ENCODE measurements at regions not wholly inside any gene's neighbourhood (a gene's known extent, or its start where the extent isn't known, plus 50 kb on each side); places are given as distances from the start of the nearest gene placed in this dataset.
"Not testable (repeated sequence)": the region's sequence is repeated elsewhere in the genome, so short reads cannot be mapped to it uniquely, and the experiment has no call there.

DNA sequence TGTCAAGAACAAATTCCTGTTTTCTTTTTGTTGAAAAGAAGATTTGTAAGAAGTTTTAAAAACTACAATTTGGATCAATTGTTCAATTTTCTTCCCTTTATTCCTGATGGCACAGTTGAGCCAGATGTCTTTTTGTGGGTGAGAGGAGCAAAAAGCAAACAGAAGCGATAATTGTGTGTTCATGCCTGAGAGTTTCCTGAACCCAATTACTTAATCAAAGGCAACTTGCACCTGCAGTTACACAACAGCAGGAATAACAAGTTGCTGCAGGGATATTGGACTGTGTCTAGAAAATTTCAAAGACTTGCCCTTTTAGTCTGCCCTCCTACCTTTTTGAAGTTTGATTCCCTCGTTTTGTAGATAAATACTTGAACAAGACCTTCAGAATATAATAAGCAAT, 383.6 kb downstream of the DSEL start:
- Histone ChIP-seq H4K20me1 (no peaks in the 10 kb centered on the region), H3K27ac (no peak overlapping the region), H3K4me1 (no peaks in the 10 kb centered on the region), H3K9ac (no peak overlapping the region), H3K36me3 (no peaks in the 10 kb centered on the region), H3K27me3 (no peaks in the 10 kb centered on the region), H3K4me2 (no peak overlapping the region), H3K9me3 (no peaks in the 10 kb centered on the region), H3K4me3 (no peak overlapping the region)
- no peak for TF ChIP-seq Cebpa-rat (IDR thresholded peaks at IDR 0.05)

DNA sequence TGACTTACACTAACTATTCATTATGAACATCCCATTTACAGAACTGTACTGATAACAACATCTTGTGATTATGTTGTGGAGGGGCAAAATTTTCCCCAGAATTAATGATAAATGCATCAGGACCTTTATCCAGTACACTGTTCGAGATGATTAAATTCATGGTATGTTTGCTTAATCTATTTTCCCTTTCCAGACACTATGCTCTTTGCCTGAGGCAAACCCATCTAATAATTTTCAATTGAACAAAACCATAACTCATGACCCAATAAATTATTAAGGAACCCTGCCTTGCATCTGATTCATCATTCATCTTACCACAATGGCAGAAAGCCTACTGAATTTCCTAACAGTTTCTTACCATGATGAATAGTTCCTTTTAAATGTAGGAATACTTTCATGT, 385.0 kb downstream of the DSEL start:
- Histone ChIP-seq H3K9ac (no peak overlapping the region), H3K27me3 (no peaks in the 10 kb centered on the region), H3K4me1 (no peaks in the 10 kb centered on the region), H4K20me1 (no peaks in the 10 kb centered on the region), H3K27ac (no peak overlapping the region), H3K4me3 (no peak overlapping the region), H3K4me2 (no peak overlapping the region), H3K9me3 (no peaks in the 10 kb centered on the region), H3K36me3 (no peaks in the 10 kb centered on the region)
- no peak for TF ChIP-seq Cebpa-rat (IDR thresholded peaks at IDR 0.05)

- not testable (repeated sequence) for H3K9me3 ChIP-seq, H3K36me3 ChIP-seq, H3K4me2 ChIP-seq, H3K4me1 ChIP-seq, H4K20me1 ChIP-seq, H3K9ac ChIP-seq, H3K4me3 ChIP-seq, H3K27me3 ChIP-seq, H3K27ac ChIP-seq
Observed at GRCh38 chr18:67126751-67127150, 389.8 kb downstream of the DSEL start.

DNA sequence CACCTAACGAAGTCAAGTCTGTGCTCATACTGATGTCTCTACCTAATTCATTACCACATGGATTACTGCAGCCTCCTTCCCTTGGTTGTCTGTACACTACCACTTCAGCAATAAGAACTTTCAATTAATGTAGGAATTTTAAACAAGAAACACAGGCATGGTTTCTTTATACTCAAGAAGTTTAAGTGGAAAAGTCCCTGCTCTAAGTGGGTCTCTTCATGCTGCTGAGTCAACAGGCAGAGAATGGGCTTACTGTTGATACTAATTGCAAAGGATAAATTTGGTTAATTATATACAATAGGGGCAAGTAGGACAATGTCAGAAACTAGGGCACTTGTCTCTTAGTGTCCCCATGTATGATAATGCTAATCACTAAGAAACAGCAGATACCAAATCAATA, 392.6 kb downstream of the DSEL start:
- no peak overlapping the region for H3K27ac ChIP-seq

GRCh38 chr18:67117804-67118203, 398.7 kb downstream of the DSEL start:
- Histone ChIP-seq H3K27me3 (no peaks in the 10 kb centered on the region), H3K9me3 (no peaks in the 10 kb centered on the region), H3K36me3 (no peaks in the 10 kb centered on the region), H3K4me2 (no peak overlapping the region), H3K9ac (no peak overlapping the region), H3K4me1 (no peaks in the 10 kb centered on the region; the same call in 1 of the 2 replicates), H3K27ac (no peak overlapping the region), H3K4me3 (no peak overlapping the region), H4K20me1 (no peaks in the 10 kb centered on the region)
- no peak for TF ChIP-seq Cebpa-rat (IDR thresholded peaks at IDR 0.05)

More for the DNA sequence above, 392.6 kb downstream of the DSEL start:
- no peak overlapping the region for H3K4me3 ChIP-seq
- H3K27me3 ChIP-seq, result no peaks in the 10 kb centered on the region
- H3K4me2 ChIP-seq, result no peak overlapping the region
- H3K9ac ChIP-seq, result no peak overlapping the region
- no peaks in the 10 kb centered on the region for H3K9me3 ChIP-seq
- H3K4me1 ChIP-seq, result no peaks in the 10 kb centered on the region
- no peak for TF ChIP-seq Cebpa-rat (IDR thresholded peaks at IDR 0.05)
- no peaks in the 10 kb centered on the region for H3K36me3 ChIP-seq
- H4K20me1 ChIP-seq, result no peaks in the 10 kb centered on the region

GRCh38 chr18:67109535-67109934, 407.0 kb downstream of the DSEL start:
- no peak overlapping the region for H3K9ac ChIP-seq
- no peak overlapping the region for H3K4me2 ChIP-seq
- no peaks in the 10 kb centered on the region for H3K36me3 ChIP-seq
- no peaks in the 10 kb centered on the region for H3K27me3 ChIP-seq
- H3K4me1 ChIP-seq, result no peaks in the 10 kb centered on the region
- no peak overlapping the region for H3K27ac ChIP-seq
- H4K20me1 ChIP-seq, result no peaks in the 10 kb centered on the region
- no peak overlapping the region for H3K4me3 ChIP-seq
- no peak for TF ChIP-seq Cebpa-rat (IDR thresholded peaks at IDR 0.05)
- no peaks in the 10 kb centered on the region for H3K9me3 ChIP-seq

DNA sequence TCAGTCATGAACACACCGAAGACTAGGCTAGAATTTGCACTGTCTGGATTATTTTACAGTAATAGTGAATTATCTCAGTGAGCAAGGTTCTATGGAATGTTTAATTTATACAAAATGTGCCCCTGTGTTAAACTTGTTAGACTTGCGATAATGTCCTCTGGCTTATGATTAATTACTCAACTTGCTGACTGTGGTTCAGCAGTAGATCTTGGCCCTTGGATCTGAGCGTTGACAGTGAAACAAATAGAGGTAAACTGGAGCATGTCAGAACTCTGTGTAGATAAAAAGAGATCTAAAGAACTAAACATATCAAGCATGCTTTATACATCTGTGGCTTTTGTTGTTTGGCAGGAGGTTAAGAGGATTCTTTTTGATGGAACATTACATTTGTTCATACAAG, 407.6 kb downstream of the DSEL start:
- no peaks in the 10 kb centered on the region for H4K20me1 ChIP-seq
- H3K36me3 ChIP-seq, result no peaks in the 10 kb centered on the region
- no peaks in the 10 kb centered on the region for H3K4me1 ChIP-seq
- no peak overlapping the region for H3K9ac ChIP-seq
- H3K4me3 ChIP-seq, result no peak overlapping the region
- H3K4me2 ChIP-seq, result no peak overlapping the region
- H3K27me3 ChIP-seq, result no peaks in the 10 kb centered on the region
- no peak overlapping the region for H3K27ac ChIP-seq
- TF ChIP-seq Cebpa-rat (IDR thresholded peaks at IDR 0.05), result no peak
- H3K9me3 ChIP-seq, result no peaks in the 10 kb centered on the region

GRCh38 chr18:67104700-67105284, 411.7 kb downstream of the DSEL start:
- H3K9ac ChIP-seq, result no peak overlapping the region
- H3K4me2 ChIP-seq, result no peak overlapping the region
- no peaks in the 10 kb centered on the region for H4K20me1 ChIP-seq
- H3K4me1 ChIP-seq, result no peaks in the 10 kb centered on the region
- no peaks in the 10 kb centered on the region for H3K9me3 ChIP-seq
- no peak overlapping the region for H3K27ac ChIP-seq
- no peak for TF ChIP-seq Cebpa-rat (IDR thresholded peaks at IDR 0.05)
- H3K36me3 ChIP-seq, result no peaks in the 10 kb centered on the region
- H3K4me3 ChIP-seq, result no peak overlapping the region
- no peaks in the 10 kb centered on the region for H3K27me3 ChIP-seq

- H3K4me1 ChIP-seq, result no peaks in the 10 kb centered on the region
- H3K36me3 ChIP-seq, result no peaks in the 10 kb centered on the region
- TF ChIP-seq Cebpa-rat (IDR thresholded peaks at IDR 0.05), result no peak
- H4K20me1 ChIP-seq, result no peaks in the 10 kb centered on the region
- no peaks in the 10 kb centered on the region for H3K9me3 ChIP-seq
- no peaks in the 10 kb centered on the region for H3K27me3 ChIP-seq
- no peak overlapping the region for H3K4me2 ChIP-seq
- H3K9ac ChIP-seq, result no peak overlapping the region
- no peak overlapping the region for H3K27ac ChIP-seq
- no peak overlapping the region for H3K4me3 ChIP-seq
Observed at GRCh38 chr18:67094123-67094522, 422.4 kb downstream of the DSEL start.

- H3K4me2 ChIP-seq, result no peak overlapping the region
- no peak overlapping the region for H3K4me3 ChIP-seq
- H3K27ac ChIP-seq, result no peak overlapping the region
- TF ChIP-seq Cebpa-rat (IDR thresholded peaks at IDR 0.05), result no peak
- H3K9ac ChIP-seq, result no peak overlapping the region
- no peaks in the 10 kb centered on the region for H3K27me3 ChIP-seq
- no peaks in the 10 kb centered on the region for H4K20me1 ChIP-seq
- H3K36me3 ChIP-seq, result no peaks in the 10 kb centered on the region
- H3K4me1 ChIP-seq, result no peaks in the 10 kb centered on the region
- H3K9me3 ChIP-seq, result no peaks in the 10 kb centered on the region
Observed at GRCh38 chr18:67092141-67092540, 424.4 kb downstream of the DSEL start.
